Neural cell (in vitro differentiated cells): ENCODE measurements at regions not wholly inside any gene's neighbourhood (a gene's known extent, or its start where the extent isn't known, plus 50 kb on each side); places are given as distances from the start of the nearest gene placed in this dataset.

Experiments
- H2AFZ ChIP-seq: fragments of 200-600, 300-800 bp; sonication (generic), shearing (Covaris generic); 2 replicates; pipeline ENCODE4 v1.6.0; 2014; ENCODE audit warnings: low read depth, mild to moderate bottlenecking, antibody characterized with exemption, low read length, moderate library complexity
- H3F3A ChIP-seq: fragments of 200-600 bp; shearing (Covaris generic); 2 replicates; pipeline ENCODE4 v1.6.1; 2016; ENCODE audit warnings: mild to moderate bottlenecking, moderate library complexity, mixed read lengths, antibody characterized with exemption, low read length; ENCODE audit not compliant: insufficient read depth, poor library complexity, severe bottlenecking
- H3K27ac ChIP-seq: fragments of 200-600, 300-800 bp; sonication (generic), shearing (Covaris generic); 2 replicates; pipeline ENCODE4 v1.5.1; 2014; ENCODE audit warnings: mild to moderate bottlenecking, low read length, moderate library complexity
- H3K27me3 ChIP-seq: fragments of 300-800, 200-600 bp; sonication (generic), shearing (Covaris generic); 2 replicates; pipeline ENCODE4 v1.6.0; 2014; ENCODE audit warnings: mild to moderate bottlenecking, low read depth, low read length, moderate library complexity; ENCODE audit not compliant: insufficient read depth
- H3K36me3 ChIP-seq: fragments of 300-800, 200-600 bp; sonication (generic), shearing (Covaris generic); 2 replicates; pipeline ENCODE4 v1.5.1; 2014; ENCODE audit warnings: mild to moderate bottlenecking, antibody characterized with exemption, low read length, moderate library complexity; ENCODE audit not compliant: insufficient read depth
- H3K4me2 ChIP-seq: fragments of 300-800, 200-600 bp; sonication (generic), shearing (Covaris generic); 2 replicates; pipeline ENCODE4 v1.6.0; 2014; ENCODE audit warnings: mild to moderate bottlenecking, low read length
- H3K4me3 ChIP-seq: fragments of 300-800, 200-600 bp; sonication (generic), shearing (Covaris generic); 2 replicates; pipeline ENCODE4 v1.5.1; 2014; ENCODE audit warnings: mild to moderate bottlenecking, low read length, moderate library complexity
- H3K79me2 ChIP-seq: fragments of 200-600 bp; shearing (Covaris generic); replicated peaks from 2 replicates; pipeline ENCODE4 v1.6.0; 2014; ENCODE audit warnings: mild to moderate bottlenecking, low read length, moderate library complexity; ENCODE audit not compliant: insufficient read depth
- H3K9ac ChIP-seq: fragments of 300-800, 200-600 bp; sonication (generic), shearing (Covaris generic); 2 replicates; pipeline ENCODE4 v1.6.1; 2016; ENCODE audit warnings: mild to moderate bottlenecking, low read length, mixed read lengths
- H3K9me2 ChIP-seq: fragments of 200-600 bp; shearing (Covaris generic); 2 replicates; pipeline ENCODE4 v1.6.1; 2016; ENCODE audit warnings: mild to moderate bottlenecking, low read length, mixed read lengths; ENCODE audit not compliant: insufficient read depth
- H3K9me3 ChIP-seq: fragments of 200-600, 300-800 bp; sonication (generic), shearing (Covaris generic); 2 replicates; pipeline ENCODE4 v1.6.1; 2016; ENCODE audit warnings: mild to moderate bottlenecking, mixed run types, low read length, moderate library complexity, mixed read lengths
- H4K20me1 ChIP-seq: fragments of 200-600 bp; shearing (Covaris generic); 2 replicates; pipeline ENCODE4 v1.6.1; 2016; ENCODE audit warnings: mild to moderate bottlenecking, mixed run types; ENCODE audit not compliant: insufficient read depth
- EP300 ChIP-seq: fragments of 450-650 bp; conservative IDR thresholded peaks from 2 replicates; pipeline ENCODE4 v1.6.1; 2014; ENCODE audit warnings: antibody characterized with exemption, mild to moderate bottlenecking, moderate library complexity; ENCODE audit not compliant: poor library complexity, severe bottlenecking
- EZH2 ChIP-seq: fragments of 200-600, 300-800 bp; shearing (Covaris generic), sonication (generic); IDR thresholded peaks from 2 replicates; pipeline ENCODE4 v1.6.1; 2014; ENCODE audit warnings: antibody characterized with exemption, low read length, borderline replicate concordance, mild to moderate bottlenecking; ENCODE audit not compliant: insufficient read depth, poor library complexity, severe bottlenecking
- MXI1 ChIP-seq: fragments of 450-650 bp; conservative IDR thresholded peaks from 2 replicates; pipeline ENCODE4 v1.6.1; 2014; ENCODE audit warnings: antibody characterized with exemption, mild to moderate bottlenecking; ENCODE audit not compliant: poor library complexity, severe bottlenecking
- POLR2AphosphoS5 ChIP-seq: IDR thresholded peaks from 2 replicates; pipeline ENCODE4 v1.6.1; 2012
- RAD21 ChIP-seq: fragments of 450-650 bp; conservative IDR thresholded peaks from 2 replicates; pipeline ENCODE4 v1.6.1; 2014; ENCODE audit warnings: antibody characterized with exemption, mild to moderate bottlenecking, moderate library complexity
- SMC3 ChIP-seq: fragments of 450-650 bp; conservative IDR thresholded peaks from 2 replicates; pipeline ENCODE4 v1.6.1; 2014; ENCODE audit warnings: antibody characterized with exemption, mild to moderate bottlenecking, moderate library complexity; ENCODE audit not compliant: poor library complexity
- TAF1 ChIP-seq: IDR thresholded peaks from 2 replicates; pipeline ENCODE4 v1.6.1; 2012; ENCODE audit warnings: low read depth
- TF ChIP-seq, protein P1 (sequence below): fragments of 450-650 bp; IDR thresholded peaks from 2 replicates; pipeline ENCODE4 v1.5.1; 2014; ENCODE audit warnings: antibody characterized with exemption, mild to moderate bottlenecking, moderate library complexity; ENCODE audit not compliant: poor library complexity, severe bottlenecking
- TF ChIP-seq, protein P2 (sequence below): IDR thresholded peaks from 2 replicates; pipeline ENCODE4 v1.6.1; 2012; ENCODE audit warnings: borderline replicate concordance

DNA sequence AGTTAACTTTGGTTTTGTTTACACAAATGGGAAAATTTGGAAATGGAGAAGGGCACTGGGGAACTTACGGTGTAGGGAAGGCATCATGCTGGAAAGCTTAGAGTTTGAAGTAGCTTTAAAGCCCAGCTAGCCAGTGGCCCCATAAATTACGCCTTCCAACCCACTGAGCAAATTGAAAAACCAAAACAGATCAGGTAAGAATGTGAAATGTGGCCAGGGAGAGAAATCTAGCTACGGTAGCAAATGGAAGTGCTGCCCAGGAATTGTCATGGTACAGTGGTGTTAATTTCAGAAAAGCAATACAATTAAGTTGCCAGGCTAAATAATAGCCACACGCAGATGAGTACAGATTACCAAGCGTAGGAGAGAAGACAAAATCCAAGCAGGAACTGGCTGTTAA lies 654.8 kb downstream of the PRELID2 start:
- H3K9ac ChIP-seq: no peak overlapping the region
- TF ChIP-seq, protein P1, sequence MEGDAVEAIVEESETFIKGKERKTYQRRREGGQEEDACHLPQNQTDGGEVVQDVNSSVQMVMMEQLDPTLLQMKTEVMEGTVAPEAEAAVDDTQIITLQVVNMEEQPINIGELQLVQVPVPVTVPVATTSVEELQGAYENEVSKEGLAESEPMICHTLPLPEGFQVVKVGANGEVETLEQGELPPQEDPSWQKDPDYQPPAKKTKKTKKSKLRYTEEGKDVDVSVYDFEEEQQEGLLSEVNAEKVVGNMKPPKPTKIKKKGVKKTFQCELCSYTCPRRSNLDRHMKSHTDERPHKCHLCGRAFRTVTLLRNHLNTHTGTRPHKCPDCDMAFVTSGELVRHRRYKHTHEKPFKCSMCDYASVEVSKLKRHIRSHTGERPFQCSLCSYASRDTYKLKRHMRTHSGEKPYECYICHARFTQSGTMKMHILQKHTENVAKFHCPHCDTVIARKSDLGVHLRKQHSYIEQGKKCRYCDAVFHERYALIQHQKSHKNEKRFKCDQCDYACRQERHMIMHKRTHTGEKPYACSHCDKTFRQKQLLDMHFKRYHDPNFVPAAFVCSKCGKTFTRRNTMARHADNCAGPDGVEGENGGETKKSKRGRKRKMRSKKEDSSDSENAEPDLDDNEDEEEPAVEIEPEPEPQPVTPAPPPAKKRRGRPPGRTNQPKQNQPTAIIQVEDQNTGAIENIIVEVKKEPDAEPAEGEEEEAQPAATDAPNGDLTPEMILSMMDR: no peak
- TF ChIP-seq EZH2 (no peak), MXI1 (no peak), EP300 (no peak)
- TF ChIP-seq, protein P2, sequence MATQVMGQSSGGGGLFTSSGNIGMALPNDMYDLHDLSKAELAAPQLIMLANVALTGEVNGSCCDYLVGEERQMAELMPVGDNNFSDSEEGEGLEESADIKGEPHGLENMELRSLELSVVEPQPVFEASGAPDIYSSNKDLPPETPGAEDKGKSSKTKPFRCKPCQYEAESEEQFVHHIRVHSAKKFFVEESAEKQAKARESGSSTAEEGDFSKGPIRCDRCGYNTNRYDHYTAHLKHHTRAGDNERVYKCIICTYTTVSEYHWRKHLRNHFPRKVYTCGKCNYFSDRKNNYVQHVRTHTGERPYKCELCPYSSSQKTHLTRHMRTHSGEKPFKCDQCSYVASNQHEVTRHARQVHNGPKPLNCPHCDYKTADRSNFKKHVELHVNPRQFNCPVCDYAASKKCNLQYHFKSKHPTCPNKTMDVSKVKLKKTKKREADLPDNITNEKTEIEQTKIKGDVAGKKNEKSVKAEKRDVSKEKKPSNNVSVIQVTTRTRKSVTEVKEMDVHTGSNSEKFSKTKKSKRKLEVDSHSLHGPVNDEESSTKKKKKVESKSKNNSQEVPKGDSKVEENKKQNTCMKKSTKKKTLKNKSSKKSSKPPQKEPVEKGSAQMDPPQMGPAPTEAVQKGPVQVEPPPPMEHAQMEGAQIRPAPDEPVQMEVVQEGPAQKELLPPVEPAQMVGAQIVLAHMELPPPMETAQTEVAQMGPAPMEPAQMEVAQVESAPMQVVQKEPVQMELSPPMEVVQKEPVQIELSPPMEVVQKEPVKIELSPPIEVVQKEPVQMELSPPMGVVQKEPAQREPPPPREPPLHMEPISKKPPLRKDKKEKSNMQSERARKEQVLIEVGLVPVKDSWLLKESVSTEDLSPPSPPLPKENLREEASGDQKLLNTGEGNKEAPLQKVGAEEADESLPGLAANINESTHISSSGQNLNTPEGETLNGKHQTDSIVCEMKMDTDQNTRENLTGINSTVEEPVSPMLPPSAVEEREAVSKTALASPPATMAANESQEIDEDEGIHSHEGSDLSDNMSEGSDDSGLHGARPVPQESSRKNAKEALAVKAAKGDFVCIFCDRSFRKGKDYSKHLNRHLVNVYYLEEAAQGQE: no peak
- H3K27me3 ChIP-seq: no peaks in the 10 kb centered on the region
- no peaks in the 10 kb centered on the region for H3K79me2 ChIP-seq
- no peak overlapping the region for H3K4me2 ChIP-seq
- no peak overlapping the region for H3K4me3 ChIP-seq
- H4K20me1 ChIP-seq: no peaks in the 10 kb centered on the region
- H2AFZ ChIP-seq: no peak overlapping the region
- H3F3A ChIP-seq: no peaks in the 10 kb centered on the region
- no peaks in the 10 kb centered on the region for H3K36me3 ChIP-seq
- H3K27ac ChIP-seq: no peak overlapping the region
- no peaks in the 10 kb centered on the region for H3K9me2 ChIP-seq
- no peaks in the 10 kb centered on the region for H3K9me3 ChIP-seq

DNA sequence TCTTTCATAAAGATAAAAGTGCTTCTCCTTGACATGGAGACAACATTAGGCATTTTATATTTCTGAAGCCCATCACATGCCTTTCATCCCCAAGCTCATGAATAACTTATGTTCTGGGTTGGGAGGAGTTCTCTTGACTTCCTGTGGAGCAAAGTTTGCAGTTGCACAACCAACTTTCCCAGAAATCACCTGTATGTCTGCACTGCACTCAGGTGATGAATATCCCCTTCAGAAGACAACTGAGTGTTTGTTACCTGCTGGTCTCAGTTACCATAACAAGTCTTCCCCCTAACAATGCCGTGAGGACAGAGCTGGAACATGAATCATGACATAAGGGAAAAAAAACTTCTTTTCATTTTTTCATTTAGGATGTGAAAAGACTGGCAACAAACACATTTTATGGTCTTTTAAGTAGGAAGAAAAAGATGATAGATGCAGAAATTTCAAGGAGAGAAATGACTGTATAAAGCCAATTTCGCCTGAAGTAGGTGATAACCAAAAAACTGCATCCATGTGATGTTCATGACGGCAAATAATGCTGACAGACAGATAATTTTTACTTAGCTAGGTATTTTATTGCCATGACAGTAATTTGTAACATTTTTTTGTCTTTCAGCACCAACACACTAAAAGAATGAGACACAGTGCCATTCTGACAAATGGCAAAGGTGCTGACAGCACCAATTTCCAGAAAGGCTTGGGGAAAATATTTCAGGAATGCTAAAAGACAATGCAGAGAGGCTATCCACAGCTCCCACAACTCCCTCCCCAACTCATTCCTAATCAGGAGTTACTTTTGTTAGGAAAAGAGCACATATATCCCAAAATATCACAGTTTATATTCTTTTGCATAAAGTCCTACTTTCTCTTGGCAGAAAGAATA lies 656.3 kb downstream of the PRELID2 start:
- Histone ChIP-seq H3K9me2 (no peaks in the 10 kb centered on the region), H3K79me2 (no peaks in the 10 kb centered on the region), H3K4me2 (no peak overlapping the region), H3F3A (no peaks in the 10 kb centered on the region), H3K4me3 (no peak overlapping the region), H2AFZ (no peak overlapping the region), H3K27me3 (no peaks in the 10 kb centered on the region), H3K9me3 (no peaks in the 10 kb centered on the region), H4K20me1 (no peaks in the 10 kb centered on the region), H3K36me3 (no peaks in the 10 kb centered on the region), H3K9ac (no peak overlapping the region), H3K27ac (no peak overlapping the region)
- no peak for TF ChIP-seq POLR2AphosphoS5
- TF ChIP-seq MXI1: no peak
- no peak for TF ChIP-seq EZH2

DNA sequence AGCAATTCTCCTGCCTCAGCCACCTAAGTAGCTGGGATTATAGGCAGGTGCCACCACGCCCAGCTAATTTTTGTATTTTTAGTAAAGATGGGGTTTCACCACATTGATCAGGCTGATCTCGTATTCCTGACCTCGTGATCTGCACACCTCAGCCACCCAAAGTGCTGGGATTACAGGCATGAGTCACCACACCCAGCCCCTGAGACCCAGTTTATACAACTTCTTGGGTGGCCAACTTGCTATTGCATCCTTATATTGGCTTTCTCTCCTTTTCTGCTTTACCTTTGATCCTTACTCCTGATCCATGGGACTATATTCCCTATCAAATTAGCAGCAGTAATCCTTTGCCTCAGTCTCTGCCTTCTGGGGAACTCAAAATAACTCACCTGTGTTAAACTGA lies 659.1 kb downstream of the PRELID2 start:
- Histone ChIP-seq H3K4me2 (no peak overlapping the region), H2AFZ (no peak overlapping the region), H4K20me1 (no peaks in the 10 kb centered on the region), H3K9me2 (no peaks in the 10 kb centered on the region), H3F3A (no peaks in the 10 kb centered on the region), H3K27me3 (no peaks in the 10 kb centered on the region), H3K27ac (no peak overlapping the region), H3K9me3 (no peaks in the 10 kb centered on the region), H3K36me3 (no peaks in the 10 kb centered on the region), H3K9ac (no peak overlapping the region), H3K79me2 (no peaks in the 10 kb centered on the region), H3K4me3 (no peak overlapping the region)
- TF ChIP-seq, protein P2: no peak
- TF ChIP-seq, protein P1: no peak
- TF ChIP-seq TAF1 (no peak), EZH2 (no peak), EP300 (no peak), MXI1 (no peak), SMC3 (no peak), POLR2AphosphoS5 (no peak), RAD21 (no peak)
